ENCODE measurements at regions not wholly inside any gene's neighbourhood (a gene's known extent, or its start where the extent isn't known, plus 50 kb on each side); places are given as distances from the start of the nearest gene placed in this dataset.

GRCh38 chr18:46266473-46266872 is 162.3 kb downstream of the HAUS1 start:
- no peak for DNase-seq

GRCh38 chr18:46268671-46269070 is 164.5 kb downstream of the HAUS1 start:
- no peak for DNase-seq

GRCh38 chr18:46269275-46269674 is 165.1 kb downstream of the HAUS1 start:
- no peak for DNase-seq

GRCh38 chr18:46271488-46271887 is 167.3 kb downstream of the HAUS1 start:
- no peak for DNase-seq

- no peak for DNase-seq
These were observed 169.7 kb downstream of the HAUS1 start for GRCh38 chr18:46273861-46274260.

GRCh38 chr18:46274266-46274665 is 170.1 kb downstream of the HAUS1 start:
- DNase-seq: no peak

GRCh38 chr18:46275370-46275769 is 171.2 kb downstream of the HAUS1 start:
- no peak for DNase-seq

GRCh38 chr18:46276748-46277147 is 172.6 kb downstream of the HAUS1 start:
- no peak for DNase-seq

- DNase-seq: no peak
These were observed 174.6 kb downstream of the HAUS1 start for GRCh38 chr18:46278481-46279465.

- no peak for DNase-seq
These were observed 175.5 kb downstream of the HAUS1 start for GRCh38 chr18:46279673-46280072.

GRCh38 chr18:46281185-46282176 is 177.3 kb downstream of the HAUS1 start:
- peak; percentile 55 for DNase-seq

GRCh38 chr18:46282177-46282570 is 178.0 kb downstream of the HAUS1 start:
- no peak for DNase-seq

GRCh38 chr18:46282646-46283045 is 178.5 kb downstream of the HAUS1 start:
- DNase-seq: no peak

- no peak for DNase-seq
These were observed 179.1 kb downstream of the HAUS1 start for GRCh38 chr18:46283268-46283667.

- DNase-seq: peak; percentile 62
These were observed 179.7 kb downstream of the HAUS1 start for GRCh38 chr18:46283895-46284295.

- DNase-seq: no peak
These were observed 185.3 kb downstream of the HAUS1 start for GRCh38 chr18:46289463-46289862.

- no peak for DNase-seq
These were observed 185.7 kb downstream of the HAUS1 start for GRCh38 chr18:46289931-46290330.

- DNase-seq: no peak
These were observed 186.3 kb downstream of the HAUS1 start for GRCh38 chr18:46290440-46291020.

GRCh38 chr18:46291149-46291548 is 187.0 kb downstream of the HAUS1 start:
- no peak for DNase-seq

- DNase-seq: no peak
These were observed 189.6 kb downstream of the HAUS1 start for GRCh38 chr18:46293742-46294181.

- DNase-seq: no peak
These were observed 190.1 kb downstream of the HAUS1 start for GRCh38 chr18:46294318-46294717.

- no peak for DNase-seq
These were observed 190.6 kb downstream of the HAUS1 start for GRCh38 chr18:46294751-46295150.

- no peak for DNase-seq
These were observed 191.2 kb downstream of the HAUS1 start for GRCh38 chr18:46295416-46295815.
